B cell (primary cell): ENCODE measurements at regions not wholly inside any gene's neighbourhood (a gene's known extent, or its start where the extent isn't known, plus 50 kb on each side); places are given as distances from the start of the nearest gene placed in this dataset.

Source experiments
- EZH2 ChIP-seq: IDR thresholded peaks from 2 replicates; pipeline ENCODE4 v1.6.1; 2012; ENCODE audit warnings: borderline replicate concordance, low read depth, mild to moderate bottlenecking, moderate library complexity, low read length; ENCODE audit not compliant: insufficient read depth, poor library complexity, severe bottlenecking
- TF ChIP-seq, protein P1 (sequence below): fragments of 200-600 bp; IDR thresholded peaks from one replicate; pipeline ENCODE4 v1.8.0; 2022; ENCODE audit warnings: antibody characterized with exemption, mild to moderate bottlenecking

- TF ChIP-seq, protein P1, sequence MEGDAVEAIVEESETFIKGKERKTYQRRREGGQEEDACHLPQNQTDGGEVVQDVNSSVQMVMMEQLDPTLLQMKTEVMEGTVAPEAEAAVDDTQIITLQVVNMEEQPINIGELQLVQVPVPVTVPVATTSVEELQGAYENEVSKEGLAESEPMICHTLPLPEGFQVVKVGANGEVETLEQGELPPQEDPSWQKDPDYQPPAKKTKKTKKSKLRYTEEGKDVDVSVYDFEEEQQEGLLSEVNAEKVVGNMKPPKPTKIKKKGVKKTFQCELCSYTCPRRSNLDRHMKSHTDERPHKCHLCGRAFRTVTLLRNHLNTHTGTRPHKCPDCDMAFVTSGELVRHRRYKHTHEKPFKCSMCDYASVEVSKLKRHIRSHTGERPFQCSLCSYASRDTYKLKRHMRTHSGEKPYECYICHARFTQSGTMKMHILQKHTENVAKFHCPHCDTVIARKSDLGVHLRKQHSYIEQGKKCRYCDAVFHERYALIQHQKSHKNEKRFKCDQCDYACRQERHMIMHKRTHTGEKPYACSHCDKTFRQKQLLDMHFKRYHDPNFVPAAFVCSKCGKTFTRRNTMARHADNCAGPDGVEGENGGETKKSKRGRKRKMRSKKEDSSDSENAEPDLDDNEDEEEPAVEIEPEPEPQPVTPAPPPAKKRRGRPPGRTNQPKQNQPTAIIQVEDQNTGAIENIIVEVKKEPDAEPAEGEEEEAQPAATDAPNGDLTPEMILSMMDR, result no peak
- no peak for TF ChIP-seq EZH2
These were observed 364.1 kb downstream of the TOX3 start for GRCh38 chr16:52182840-52183239.
